ENCODE measurements at regions not wholly inside any gene's neighbourhood (a gene's known extent, or its start where the extent isn't known, plus 50 kb on each side); places are given as distances from the start of the nearest gene placed in this dataset.
A peak's percentile ranks its signal among the peaks of the same experiment; 100 is the strongest.

DNA sequence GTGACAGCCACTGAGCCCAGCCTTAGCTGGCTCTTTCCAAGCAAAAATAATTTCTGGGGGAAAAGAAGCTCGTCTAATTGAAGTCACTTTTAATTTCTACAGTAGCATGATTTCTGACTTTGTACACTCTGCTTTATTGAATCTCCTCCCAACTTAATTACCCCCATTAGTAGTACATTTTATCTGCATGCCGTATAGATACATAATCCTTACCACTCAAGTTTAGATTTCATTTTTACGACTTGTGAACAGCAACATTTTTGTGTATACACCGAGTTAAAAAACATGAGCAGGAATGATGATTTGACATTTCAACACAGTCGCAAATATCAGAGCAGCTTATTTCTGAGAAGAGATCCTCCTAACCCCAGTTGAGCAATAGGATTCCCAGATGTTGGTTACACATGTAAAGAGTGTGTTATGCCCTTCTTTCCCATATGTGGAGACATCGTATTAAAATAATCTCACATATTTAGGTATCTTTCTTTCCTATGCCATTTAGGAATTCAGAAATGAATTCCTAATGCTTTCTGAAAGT lies 127.3 kb upstream of the MTHFD1L start:
- Histone ChIP-seq H3K9me3 (no peaks in the 10 kb centered on the region), H3K4me1 (peaks cover 0 to 6% (median 0%) of the 10 kb centered on the region in 4 donors), H3K36me3 (peaks cover 0 to 12% (median 4%) of the 10 kb centered on the region in 4 donors), H3K27ac (no peak overlapping the region), H3K4me3 (no peak overlapping the region), H3K27me3 (no peaks in the 10 kb centered on the region)
- ATAC-seq (ENCODE audit: low FRiP score in 2 of 2), result no peak
- no peak for DNase-seq
- TF ChIP-seq EP300 (IDR thresholded peaks at IDR 0.05), result no peak
- no peak for TF ChIP-seq POLR2AphosphoS5 (IDR thresholded peaks at IDR 0.05)
- no peak for TF ChIP-seq POLR2A (IDR thresholded peaks at IDR 0.05)
- TF ChIP-seq, protein P1, sequence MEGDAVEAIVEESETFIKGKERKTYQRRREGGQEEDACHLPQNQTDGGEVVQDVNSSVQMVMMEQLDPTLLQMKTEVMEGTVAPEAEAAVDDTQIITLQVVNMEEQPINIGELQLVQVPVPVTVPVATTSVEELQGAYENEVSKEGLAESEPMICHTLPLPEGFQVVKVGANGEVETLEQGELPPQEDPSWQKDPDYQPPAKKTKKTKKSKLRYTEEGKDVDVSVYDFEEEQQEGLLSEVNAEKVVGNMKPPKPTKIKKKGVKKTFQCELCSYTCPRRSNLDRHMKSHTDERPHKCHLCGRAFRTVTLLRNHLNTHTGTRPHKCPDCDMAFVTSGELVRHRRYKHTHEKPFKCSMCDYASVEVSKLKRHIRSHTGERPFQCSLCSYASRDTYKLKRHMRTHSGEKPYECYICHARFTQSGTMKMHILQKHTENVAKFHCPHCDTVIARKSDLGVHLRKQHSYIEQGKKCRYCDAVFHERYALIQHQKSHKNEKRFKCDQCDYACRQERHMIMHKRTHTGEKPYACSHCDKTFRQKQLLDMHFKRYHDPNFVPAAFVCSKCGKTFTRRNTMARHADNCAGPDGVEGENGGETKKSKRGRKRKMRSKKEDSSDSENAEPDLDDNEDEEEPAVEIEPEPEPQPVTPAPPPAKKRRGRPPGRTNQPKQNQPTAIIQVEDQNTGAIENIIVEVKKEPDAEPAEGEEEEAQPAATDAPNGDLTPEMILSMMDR (IDR thresholded peaks at IDR 0.05), result no peak
- WGBS, 2 donors, result 80 to 83% methylated on average over 6 of the region's 6 CpGs

DNA sequence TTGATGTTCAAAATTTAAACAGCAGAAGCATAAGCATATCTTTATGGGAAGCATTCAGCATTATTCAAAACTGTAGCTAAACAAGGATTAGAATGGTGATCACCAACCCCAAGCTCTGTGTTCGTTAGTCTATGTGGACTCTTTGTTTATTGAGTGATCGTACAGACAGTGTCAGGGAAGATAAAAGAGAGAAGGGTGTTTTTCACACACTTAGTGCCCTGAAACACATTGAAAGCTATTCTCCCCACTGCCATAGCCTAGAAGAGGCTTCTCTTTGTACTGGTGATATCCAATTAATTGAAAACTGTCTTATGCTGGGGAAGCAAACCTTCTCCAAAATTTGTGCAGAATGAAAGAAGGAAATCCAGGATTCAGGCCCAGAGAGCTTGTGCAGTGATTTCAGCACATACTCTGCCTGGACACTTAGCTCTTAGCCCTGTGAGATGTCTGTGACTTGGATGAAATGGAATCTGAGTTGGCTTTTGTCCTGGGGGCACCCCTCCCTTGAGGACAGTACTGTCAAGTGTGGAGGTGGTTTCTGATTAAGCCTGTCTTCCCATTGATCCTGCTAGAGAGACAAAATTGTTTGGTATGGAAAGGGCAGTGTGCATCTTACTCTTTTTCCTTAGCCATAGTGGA lies 125.7 kb upstream of the MTHFD1L start:
- no peak overlapping the region for H3K27ac ChIP-seq
- WGBS, 2 donors, result 76 to 85% methylated on average over 2 of the region's 2 CpGs
- DNase-seq (no peak), ATAC-seq (ENCODE audit: low FRiP score in 2 of 2) (no peak)
- H3K27me3 ChIP-seq, result no peaks in the 10 kb centered on the region
- H3K36me3 ChIP-seq, result no peaks in the 10 kb centered on the region
- peaks cover 0 to 6% (median 0%) of the 10 kb centered on the region in 4 donors for H3K4me1 ChIP-seq
- TF ChIP-seq POLR2A (IDR thresholded peaks at IDR 0.05) (no peak), EP300 (IDR thresholded peaks at IDR 0.05) (no peak), POLR2AphosphoS5 (IDR thresholded peaks at IDR 0.05) (no peak)
- TF ChIP-seq, protein P1 (IDR thresholded peaks at IDR 0.05), result no peak
- no peak overlapping the region for H3K4me3 ChIP-seq
- no peaks in the 10 kb centered on the region for H3K9me3 ChIP-seq

DNA sequence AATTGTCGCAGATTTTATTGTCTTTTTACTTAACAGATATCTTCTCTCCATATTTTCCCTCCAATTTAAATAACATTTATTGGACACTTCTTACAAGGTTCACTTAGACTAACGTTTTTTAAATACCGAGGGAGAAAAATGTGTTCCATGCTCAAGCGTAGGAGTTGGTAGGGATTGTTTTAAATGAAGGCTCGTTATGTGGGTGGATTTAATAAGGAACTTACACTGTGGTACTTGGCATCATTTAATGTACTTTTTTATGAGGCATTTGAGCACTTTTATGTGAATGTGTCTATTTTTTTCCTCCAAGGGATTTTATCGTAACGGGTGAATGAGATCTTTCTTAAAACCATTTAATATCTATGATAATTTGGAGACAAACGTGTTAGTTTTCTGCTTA lies 125.0 kb upstream of the MTHFD1L start:
- Histone ChIP-seq H3K9me3 (no peaks in the 10 kb centered on the region), H3K27me3 (no peaks in the 10 kb centered on the region), H3K4me1 (peaks cover 0 to 6% (median 0%) of the 10 kb centered on the region in 4 donors), H3K4me3 (no peak overlapping the region), H3K36me3 (no peaks in the 10 kb centered on the region), H3K27ac (no peak overlapping the region)
- no peak for TF ChIP-seq POLR2A (IDR thresholded peaks at IDR 0.05)
- no peak for TF ChIP-seq POLR2AphosphoS5 (IDR thresholded peaks at IDR 0.05)
- TF ChIP-seq, protein P1 (IDR thresholded peaks at IDR 0.05), result no peak
- no peak for TF ChIP-seq EP300 (IDR thresholded peaks at IDR 0.05)
- DNase-seq, result no peak
- ATAC-seq (ENCODE audit: low FRiP score in 2 of 2), result no peak
- WGBS, 2 donors, result 81 to 92% methylated on average over 8 of the region's 8 CpGs

DNA sequence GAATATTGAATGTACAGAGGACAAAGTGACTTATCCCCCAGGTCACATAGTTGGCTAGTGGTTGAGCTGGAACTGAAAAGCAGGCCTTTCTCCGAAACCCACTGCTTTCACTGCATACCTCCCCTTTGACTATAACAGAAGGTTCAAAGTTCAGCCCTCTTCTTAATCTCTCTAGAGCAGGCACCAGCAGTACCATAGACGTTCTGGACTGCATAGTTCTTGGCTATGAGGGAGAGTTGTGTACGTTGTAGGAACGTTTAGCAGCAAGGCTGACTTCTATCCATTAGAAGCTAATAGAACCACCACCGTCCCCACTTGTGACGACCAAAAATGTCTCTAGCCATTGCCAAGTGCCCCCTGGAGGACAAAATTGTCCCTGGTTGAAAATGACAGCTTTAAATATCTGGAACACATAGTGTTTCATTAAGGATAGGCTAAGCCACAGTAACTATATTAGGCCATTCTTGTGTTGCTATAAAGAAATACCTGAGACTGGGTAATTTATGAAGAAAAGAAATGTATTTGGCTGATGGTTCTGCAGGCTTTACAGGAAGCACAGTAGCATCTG lies 123.8 kb upstream of the MTHFD1L start:
- no peak overlapping the region for H3K27ac ChIP-seq
- no peaks in the 10 kb centered on the region for H3K9me3 ChIP-seq
- H3K36me3 ChIP-seq, result no peaks in the 10 kb centered on the region
- H3K4me3 ChIP-seq, result no peak overlapping the region
- DNase-seq, result no peak
- no peaks in the 10 kb centered on the region for H3K27me3 ChIP-seq
- peaks cover 0 to 6% (median 0%) of the 10 kb centered on the region in 4 donors for H3K4me1 ChIP-seq
- peak in 1 of 2 donors; percentile 29 for ATAC-seq (ENCODE audit: low FRiP score in 2 of 2)
- TF ChIP-seq POLR2AphosphoS5 (IDR thresholded peaks at IDR 0.05), result no peak
- TF ChIP-seq, protein P1 (IDR thresholded peaks at IDR 0.05), result peak in 4 of 6 experiments; percentile 25 to 61 (median 42)
- 45 to 51% methylated on average over 6 of the region's 6 CpGs for WGBS, 2 donors
